SK-N-SH treated with all-trans-retinoic acid at 6 μM for 48 hours (cell line): ENCODE measurements at regions not wholly inside any gene's neighbourhood (a gene's known extent, or its start where the extent isn't known, plus 50 kb on each side); places are given as distances from the start of the nearest gene placed in this dataset.

Source experiments
- CSDC2 ChIP-seq: fragments of 250-450 bp; sonication (Bioruptor Pico); IDR thresholded peaks from 2 replicates; pipeline ENCODE4 v1.5.0; 2020; ENCODE audit warnings: mild to moderate bottlenecking, moderate library complexity
- ISL1 ChIP-seq: fragments of 250-450 bp; sonication (Bioruptor Pico); IDR thresholded peaks from 2 replicates; pipeline ENCODE4 v2.1.2; 2022; ENCODE audit warnings: mild to moderate bottlenecking, moderate library complexity
- PATZ1 ChIP-seq: fragments of 250-450 bp; sonication (Bioruptor Pico); IDR thresholded peaks from 2 replicates; pipeline ENCODE4 v1.8.0; 2020; ENCODE audit warnings: mild to moderate bottlenecking, moderate library complexity, borderline replicate concordance
- RARB ChIP-seq: fragments of 250-450 bp; sonication (Bioruptor Pico); IDR thresholded peaks from 2 replicates; pipeline ENCODE4 v1.8.0; 2021; ENCODE audit warnings: mild to moderate bottlenecking, moderate library complexity
- SNAI2 ChIP-seq: fragments of 250-450 bp; sonication (Bioruptor Pico); IDR thresholded peaks from 2 replicates; pipeline ENCODE4 v1.5.0; 2020; ENCODE audit warnings: mild to moderate bottlenecking, moderate library complexity
- TSHZ2 ChIP-seq: fragments of 250-450 bp; sonication (Bioruptor Pico); IDR thresholded peaks from 2 replicates; pipeline ENCODE4 v1.5.0; 2020; ENCODE audit warnings: mild to moderate bottlenecking, moderate library complexity
- ZC3H10 ChIP-seq: fragments of 250-450 bp; sonication (Bioruptor Pico); IDR thresholded peaks from 2 replicates; pipeline ENCODE4 v1.5.1; 2021; ENCODE audit warnings: mild to moderate bottlenecking, moderate library complexity
- ZFP30 ChIP-seq: fragments of 450-650 bp; formaldehyde crosslinking; IDR thresholded peaks from 2 replicates; pipeline ENCODE4 v1.5.0; 2022; ENCODE audit warnings: mild to moderate bottlenecking, moderate library complexity
- ZNF8 ChIP-seq: fragments of 450-650 bp; formaldehyde crosslinking; IDR thresholded peaks from 2 replicates; pipeline ENCODE4 v1.5.0; 2020; ENCODE audit warnings: mild to moderate bottlenecking, moderate library complexity
- TF ChIP-seq, protein P1 (sequence below): fragments of 250-450 bp; sonication (Bioruptor Pico); IDR thresholded peaks from 2 replicates; pipeline ENCODE4 v1.8.0; 2021; ENCODE audit warnings: low read depth, mild to moderate bottlenecking, moderate library complexity, borderline replicate concordance

DNA sequence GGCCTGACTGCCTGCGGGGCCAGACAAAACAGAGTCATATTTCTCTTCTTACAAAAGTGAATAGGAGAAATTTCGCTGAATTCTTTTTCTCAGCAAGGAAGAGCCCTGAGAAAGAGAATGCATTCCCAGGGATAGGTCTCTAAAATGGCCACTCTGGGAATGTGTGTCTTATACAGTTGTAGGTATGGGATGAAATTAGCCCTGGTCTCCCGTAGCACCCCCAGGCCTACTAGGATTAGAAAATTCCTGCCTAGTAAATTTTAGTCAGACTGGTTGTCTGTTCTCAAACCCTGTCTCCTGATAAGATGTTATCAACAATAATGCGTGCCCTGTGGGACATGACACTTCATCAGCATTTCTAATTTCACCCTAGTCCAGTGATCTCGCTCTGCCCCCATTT is 920.1 kb downstream of the LTN1 start:
- TF ChIP-seq ZC3H10 (CRISPR knock-in tag) (no peak), SNAI2 (no peak), PATZ1 (CRISPR knock-in tag) (no peak), TSHZ2 (CRISPR knock-in tag) (no peak), RARB (no peak), ZFP30 (CRISPR knock-in tag) (no peak), ISL1 (CRISPR knock-in tag) (no peak), CSDC2 (CRISPR knock-in tag) (no peak), ZNF8 (CRISPR knock-in tag) (no peak)
- TF ChIP-seq, protein P1, sequence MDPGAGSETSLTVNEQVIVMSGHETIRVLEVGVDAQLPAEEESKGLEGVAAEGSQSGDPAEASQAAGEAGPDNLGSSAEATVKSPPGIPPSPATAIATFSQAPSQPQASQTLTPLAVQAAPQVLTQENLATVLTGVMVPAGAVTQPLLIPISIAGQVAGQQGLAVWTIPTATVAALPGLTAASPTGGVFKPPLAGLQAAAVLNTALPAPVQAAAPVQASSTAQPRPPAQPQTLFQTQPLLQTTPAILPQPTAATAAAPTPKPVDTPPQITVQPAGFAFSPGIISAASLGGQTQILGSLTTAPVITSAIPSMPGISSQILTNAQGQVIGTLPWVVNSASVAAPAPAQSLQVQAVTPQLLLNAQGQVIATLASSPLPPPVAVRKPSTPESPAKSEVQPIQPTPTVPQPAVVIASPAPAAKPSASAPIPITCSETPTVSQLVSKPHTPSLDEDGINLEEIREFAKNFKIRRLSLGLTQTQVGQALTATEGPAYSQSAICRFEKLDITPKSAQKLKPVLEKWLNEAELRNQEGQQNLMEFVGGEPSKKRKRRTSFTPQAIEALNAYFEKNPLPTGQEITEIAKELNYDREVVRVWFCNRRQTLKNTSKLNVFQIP (CRISPR knock-in tag): no peak
